ENCODE measurements at regions not wholly inside any gene's neighbourhood (a gene's known extent, or its start where the extent isn't known, plus 50 kb on each side); places are given as distances from the start of the nearest gene placed in this dataset.
"Not testable (repeated sequence)": the region's sequence is repeated elsewhere in the genome, so short reads cannot be mapped to it uniquely, and the experiment has no call there.

GRCh38 chr11:67732045-67732787 is 57.8 kb upstream of the ALDH3B2 start:
- H3K36me3 ChIP-seq (ENCODE audit: control insufficient read depth, insufficient read depth, low read length): no peaks in the 10 kb centered on the region
- H3K27me3 ChIP-seq (ENCODE audit: control insufficient read depth, insufficient read depth, low read length): no peaks in the 10 kb centered on the region
- peak; percentile 22 for TF ChIP-seq CTCF (IDR thresholded peaks at IDR 0.05; ENCODE audit: insufficient read depth, low read length, severe bottlenecking)
- FAIRE-seq (no peak), DNase-seq (ENCODE audit: low read depth) (no peak)
- no peak overlapping the region for H3K4me3 ChIP-seq (ENCODE audit: low read depth, low read length)

GRCh38 chr11:67731583-67731982 is 57.2 kb upstream of the ALDH3B2 start:
- Histone ChIP-seq H3K36me3 (ENCODE audit: control insufficient read depth, insufficient read depth, low read length) (no peaks in the 10 kb centered on the region), H3K4me3 (ENCODE audit: low read depth, low read length) (no peak overlapping the region), H3K27me3 (ENCODE audit: control insufficient read depth, insufficient read depth, low read length) (no peaks in the 10 kb centered on the region)
- TF ChIP-seq CTCF (IDR thresholded peaks at IDR 0.05; ENCODE audit: insufficient read depth, low read length, severe bottlenecking): no peak
- FAIRE-seq (no peak), DNase-seq (ENCODE audit: low read depth) (no peak)

GRCh38 chr11:67728163-67728571 is 53.7 kb upstream of the ALDH3B2 start:
- H3K4me3 ChIP-seq (ENCODE audit: low read depth, low read length); H3K27me3 ChIP-seq (ENCODE audit: control insufficient read depth, insufficient read depth, low read length); H3K36me3 ChIP-seq (ENCODE audit: control insufficient read depth, insufficient read depth, low read length); FAIRE-seq: not testable (repeated sequence)
- peak; percentile 5 for DNase-seq (ENCODE audit: low read depth)

GRCh38 chr11:67727066-67728040 is 52.9 kb upstream of the ALDH3B2 start:
- not testable (repeated sequence) for H3K27me3 ChIP-seq (ENCODE audit: control insufficient read depth, insufficient read depth, low read length); FAIRE-seq; H3K36me3 ChIP-seq (ENCODE audit: control insufficient read depth, insufficient read depth, low read length); H3K4me3 ChIP-seq (ENCODE audit: low read depth, low read length)
- DNase-seq (ENCODE audit: low read depth): peak; percentile 43
